Neural progenitor cell (in vitro differentiated cells): ENCODE measurements at regions not wholly inside any gene's neighbourhood (a gene's known extent, or its start where the extent isn't known, plus 50 kb on each side); places are given as distances from the start of the nearest gene placed in this dataset.

Source experiments
- CTCF ChIP-seq: fragments of 200-600 bp; sonication (generic); IDR thresholded peaks from 2 replicates; pipeline ENCODE4 v1.5.1; 2017; ENCODE audit warnings: antibody characterized with exemption, mild to moderate bottlenecking
- EZH2 ChIP-seq: fragments of 200-600 bp; sonication (generic); IDR thresholded peaks from 2 replicates; pipeline ENCODE4 v1.6.1; 2017; ENCODE audit warnings: antibody characterized with exemption, mild to moderate bottlenecking, moderate library complexity

- TF ChIP-seq CTCF: no peak
- TF ChIP-seq EZH2: no peak
Observed at GRCh38 chr15:31560643-31561042, 234.0 kb downstream of the KLF13 start.
